Amniotic epithelial cell (primary cell): ENCODE measurements at regions not wholly inside any gene's neighbourhood (a gene's known extent, or its start where the extent isn't known, plus 50 kb on each side); places are given as distances from the start of the nearest gene placed in this dataset.

Experiments
- DNase-seq: peaks from one replicate; pipeline ENCODE4 v3.0.0-alpha.2; 2010; ENCODE audit warnings: low read depth

- DNase-seq = no peak
Measured at GRCh38 chr4:79023799-79024770, 84.8 kb upstream of the PAQR3 start.

- no peak for DNase-seq
Measured at GRCh38 chr4:79022529-79022928, 83.3 kb upstream of the PAQR3 start.

- DNase-seq = no peak
Measured at GRCh38 chr4:79017481-79017880, 78.2 kb upstream of the PAQR3 start.

- no peak for DNase-seq
Measured at GRCh38 chr4:79016878-79017277, 77.6 kb upstream of the PAQR3 start.

- DNase-seq = no peak
Measured at GRCh38 chr4:79015411-79015810, 76.2 kb upstream of the PAQR3 start.

- DNase-seq = no peak
Measured at GRCh38 chr4:79014230-79014629, 75.0 kb upstream of the PAQR3 start.

GRCh38 chr4:79013756-79014155 is 74.5 kb upstream of the PAQR3 start:
- DNase-seq = no peak

GRCh38 chr4:78990938-78991810 is 51.9 kb upstream of the PAQR3 start:
- no peak for DNase-seq

- DNase-seq = no peak
Measured at GRCh38 chr4:78989697-78990270, 50.5 kb upstream of the PAQR3 start.
